IPS DF 19.7 (cell line): ENCODE measurements at regions not wholly inside any gene's neighbourhood (a gene's known extent, or its start where the extent isn't known, plus 50 kb on each side); places are given as distances from the start of the nearest gene placed in this dataset.

Source experiments
- DNase-seq: peaks from one replicate; pipeline ENCODE4 v3.0.0-alpha.2; 2013; ENCODE audit warnings: low read depth, low spot score

DNA sequence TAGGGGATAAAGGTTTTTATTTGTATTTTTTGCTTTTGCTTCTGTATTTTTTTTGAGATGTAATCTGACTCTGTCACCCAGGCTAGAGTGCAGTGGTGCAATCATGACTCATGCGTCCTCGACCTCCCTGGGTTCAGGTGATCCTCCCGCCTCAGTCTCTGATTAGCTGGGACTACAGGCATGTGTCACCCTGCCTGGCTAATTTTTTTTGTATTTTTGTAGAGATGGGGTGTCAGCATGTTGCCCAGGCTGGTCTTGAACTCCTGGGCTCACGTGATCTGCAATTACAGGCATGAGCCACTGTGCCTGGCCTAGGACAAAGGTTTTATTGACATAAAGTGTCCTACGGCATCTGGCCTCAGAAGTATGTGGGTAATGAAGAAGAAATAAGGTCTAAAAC is 297.1 kb upstream of the C9orf72 start:
- DNase-seq, result no peak

DNA sequence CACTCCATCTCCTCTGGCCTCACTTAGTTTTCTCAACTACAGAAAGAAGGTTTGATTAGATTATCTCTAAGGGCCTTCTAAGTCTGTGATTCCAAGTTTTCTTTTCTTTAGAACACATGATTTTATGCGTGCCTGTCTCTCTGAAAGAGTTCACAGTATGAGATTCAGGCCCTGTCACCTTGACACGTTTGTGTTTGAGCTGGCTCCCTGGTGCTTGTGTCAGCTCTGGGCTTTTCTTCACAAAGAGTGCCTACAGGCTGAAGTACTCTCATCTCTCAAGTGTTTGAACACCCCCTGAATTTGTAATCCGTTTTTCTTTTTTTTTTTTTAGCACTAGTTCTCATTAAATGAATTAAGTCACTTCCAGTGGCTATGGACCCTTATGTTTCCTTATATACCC is 306.9 kb upstream of the C9orf72 start:
- no peak for DNase-seq

DNA sequence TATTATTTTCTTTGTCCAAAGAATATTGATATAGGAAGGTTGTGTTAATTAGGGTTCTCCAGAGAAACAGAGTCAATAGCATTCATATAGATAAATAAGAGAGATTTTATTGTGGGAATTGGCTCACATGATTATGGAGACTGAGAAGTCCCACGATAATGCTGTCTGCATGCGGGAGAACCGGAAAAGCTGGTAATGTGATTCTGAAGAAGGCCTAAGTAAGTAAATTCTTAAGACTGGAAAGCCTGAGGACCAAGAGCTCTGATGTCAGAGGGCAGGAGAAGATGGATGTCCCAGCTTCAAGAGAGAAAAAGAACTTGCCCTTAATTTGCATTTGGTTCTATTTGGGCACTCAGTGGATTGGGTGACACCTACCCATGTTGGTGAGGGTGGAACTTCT is 307.4 kb upstream of the C9orf72 start:
- no peak for DNase-seq

DNA sequence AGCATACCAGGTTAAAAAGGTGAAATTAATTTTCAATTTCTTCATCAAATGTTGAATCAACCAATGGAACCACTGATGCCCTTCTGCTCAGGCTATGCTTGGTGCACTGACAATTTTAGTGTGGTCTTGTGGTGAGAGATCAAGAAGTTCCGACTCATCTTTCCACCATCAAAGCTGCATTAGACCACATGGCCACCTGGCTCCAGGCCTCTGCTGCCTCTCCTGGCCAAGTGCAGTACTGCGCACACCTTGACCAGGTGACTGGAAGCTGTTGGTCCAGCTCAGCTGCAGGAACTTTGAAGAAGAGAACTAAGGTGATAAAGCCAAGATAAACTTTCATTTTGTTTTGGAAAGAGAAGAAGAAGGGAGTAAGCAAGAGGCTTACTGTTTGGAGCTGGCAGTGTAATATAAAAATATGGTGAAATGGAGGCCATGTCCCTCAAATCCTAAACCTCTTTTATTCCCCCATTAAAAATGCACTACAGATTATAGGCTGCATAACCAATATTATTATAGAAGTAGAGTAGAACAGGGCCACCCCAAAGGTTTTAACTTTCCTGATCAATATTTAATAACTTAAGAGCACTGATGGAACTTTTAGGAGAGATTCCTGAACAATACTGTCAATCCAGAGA is 315.5 kb upstream of the C9orf72 start:
- DNase-seq, result no peak

DNA sequence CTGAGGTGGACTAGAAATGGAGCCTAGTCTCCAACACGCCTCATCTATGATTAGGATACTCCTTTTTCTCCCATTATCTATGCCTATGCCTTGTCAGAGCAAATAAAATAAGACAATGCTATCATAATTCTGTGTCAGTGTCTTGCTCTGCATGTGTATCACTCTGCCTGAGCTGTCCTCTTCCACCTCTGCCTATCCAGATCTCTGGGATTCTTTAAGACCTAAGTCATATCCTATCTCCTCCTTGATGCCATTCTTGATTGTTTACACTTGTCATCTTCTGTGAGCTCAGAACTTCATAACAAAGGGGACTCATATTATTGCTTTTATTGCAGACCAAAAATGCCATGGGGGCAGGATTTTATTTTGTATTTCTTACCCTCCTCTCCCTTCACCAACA is 351.2 kb upstream of the C9orf72 start:
- no peak for DNase-seq

DNA sequence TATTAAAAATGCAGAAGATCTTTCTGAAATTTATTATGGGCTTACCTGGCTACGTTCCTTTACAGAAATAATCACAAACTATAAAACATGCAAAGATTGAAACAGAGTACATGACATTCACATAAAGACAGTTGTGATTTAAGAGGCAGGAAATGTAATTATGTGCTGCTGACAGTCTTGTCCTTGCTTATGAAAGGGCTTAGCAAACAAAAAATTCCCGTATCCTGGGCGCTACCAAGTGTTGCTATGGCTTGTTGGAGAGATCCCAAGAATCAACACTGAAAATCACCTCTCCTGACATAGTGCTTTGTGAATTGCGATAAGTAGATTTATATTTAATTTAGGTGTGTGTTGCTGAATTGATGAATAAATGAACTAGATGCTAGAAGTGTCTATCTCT is 352.5 kb upstream of the C9orf72 start:
- no peak for DNase-seq

DNA sequence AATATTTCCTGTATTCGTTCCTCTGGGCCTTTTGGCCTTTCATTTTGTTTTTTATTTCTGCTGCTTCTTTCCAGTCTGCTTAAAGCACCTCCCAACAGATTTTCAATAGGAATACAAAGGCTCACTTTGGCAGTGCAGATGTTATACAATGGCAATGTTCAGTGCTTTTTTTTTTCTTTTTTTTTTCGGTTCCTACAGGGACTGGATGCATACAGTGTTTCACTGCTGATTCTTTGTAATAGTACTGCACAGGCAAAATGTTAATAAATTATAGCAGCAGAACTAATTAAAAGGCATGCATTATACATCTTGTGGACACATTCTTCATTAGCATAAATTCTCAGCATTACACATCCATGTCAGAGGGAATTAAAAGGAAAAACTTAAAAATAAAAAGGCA is 356.6 kb upstream of the C9orf72 start:
- no peak for DNase-seq

DNA sequence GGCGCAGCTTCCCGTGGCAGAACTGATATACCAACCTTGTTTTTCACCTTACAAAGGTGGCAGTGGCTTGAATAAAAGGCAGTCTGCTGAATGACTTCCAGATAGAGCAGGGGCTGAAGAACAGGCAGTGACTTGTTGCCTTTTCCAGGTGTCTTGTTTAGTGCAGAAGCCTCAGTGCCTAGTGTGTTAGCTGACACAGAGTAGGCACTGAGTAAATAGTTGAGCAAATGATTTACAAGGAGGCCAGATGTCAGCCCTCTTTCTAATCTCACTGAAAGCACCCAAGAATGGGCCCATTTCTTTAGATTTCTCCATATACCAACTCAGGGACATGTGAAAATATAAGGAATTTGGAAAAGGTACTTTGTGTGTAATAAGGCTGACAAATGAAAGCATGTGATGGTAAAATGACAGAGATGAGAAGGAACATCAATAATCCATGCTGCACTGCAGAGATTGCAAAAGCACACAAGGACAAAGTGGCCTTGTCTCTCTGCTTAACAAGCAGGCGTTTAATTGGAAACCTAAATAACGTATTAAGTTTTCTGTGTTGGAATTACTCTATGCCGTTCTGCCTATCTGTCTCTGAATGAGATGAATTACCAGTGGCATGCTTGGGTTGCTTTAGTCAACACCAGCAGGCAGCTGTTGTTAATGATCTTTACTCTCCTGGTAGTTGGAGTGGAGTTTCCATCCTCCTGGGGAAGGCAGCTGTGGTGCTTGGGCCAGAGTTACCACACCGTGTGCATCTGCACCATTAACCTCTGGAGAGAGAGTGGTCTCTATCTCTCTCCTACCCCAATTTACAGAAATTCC is 360.1 kb upstream of the C9orf72 start:
- no peak for DNase-seq

DNA sequence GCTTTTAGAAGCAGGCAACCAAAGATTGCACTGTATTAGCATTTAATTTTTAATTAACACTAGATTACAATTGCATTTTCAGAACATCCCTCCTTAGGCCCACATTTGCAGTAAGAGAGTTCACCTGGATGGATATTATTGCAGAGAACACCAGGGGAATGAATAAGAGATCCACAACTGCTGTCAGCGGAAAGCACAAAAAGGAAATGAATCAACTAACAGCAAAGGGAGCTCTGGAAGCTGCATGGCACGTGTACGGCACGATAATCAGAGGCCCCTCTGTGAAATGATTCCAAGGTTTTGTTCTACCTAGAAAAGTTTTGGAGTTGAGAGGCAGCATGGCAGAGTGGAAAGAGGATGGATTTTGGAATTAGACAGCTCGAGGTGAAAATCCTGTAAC is 361.2 kb upstream of the C9orf72 start:
- DNase-seq, result no peak

DNA sequence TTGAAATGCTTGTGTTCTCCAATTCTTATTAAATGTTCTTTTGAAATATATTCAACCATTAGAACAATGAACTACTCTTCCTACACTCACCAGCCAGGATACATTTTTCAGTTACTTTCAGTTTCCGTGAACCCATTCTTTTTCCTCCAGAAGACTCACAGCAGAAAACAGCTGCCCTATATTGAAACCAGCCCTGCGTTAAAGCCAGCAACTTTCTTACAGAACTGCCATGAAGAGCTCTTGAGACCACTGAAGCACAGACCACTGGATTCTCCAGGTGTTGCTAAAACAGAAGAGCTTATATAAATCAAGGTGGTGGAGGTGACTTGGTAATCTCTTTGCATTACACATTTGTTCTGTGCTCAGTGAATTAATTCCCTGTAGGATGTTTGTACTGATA is 365.9 kb upstream of the C9orf72 start:
- DNase-seq, result no peak

DNA sequence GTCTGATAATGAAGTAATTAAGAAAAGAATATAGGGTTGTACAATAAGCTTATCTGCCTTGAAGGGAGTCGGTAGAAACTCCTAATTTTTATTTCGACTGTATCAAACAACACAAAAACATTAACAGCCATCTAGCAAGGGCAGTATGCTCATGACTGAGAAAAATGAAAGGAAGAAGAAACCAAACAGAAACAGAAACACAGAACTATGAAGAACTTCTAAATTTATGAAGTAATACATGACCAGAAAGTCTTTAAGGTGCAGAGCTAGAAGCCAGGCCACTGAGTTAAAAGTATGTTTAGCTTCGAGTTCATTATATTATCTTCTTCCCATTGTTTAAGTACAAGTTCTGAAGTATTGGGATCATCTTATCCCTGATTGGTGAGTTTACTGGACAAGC is 367.3 kb upstream of the C9orf72 start:
- DNase-seq, result no peak

DNA sequence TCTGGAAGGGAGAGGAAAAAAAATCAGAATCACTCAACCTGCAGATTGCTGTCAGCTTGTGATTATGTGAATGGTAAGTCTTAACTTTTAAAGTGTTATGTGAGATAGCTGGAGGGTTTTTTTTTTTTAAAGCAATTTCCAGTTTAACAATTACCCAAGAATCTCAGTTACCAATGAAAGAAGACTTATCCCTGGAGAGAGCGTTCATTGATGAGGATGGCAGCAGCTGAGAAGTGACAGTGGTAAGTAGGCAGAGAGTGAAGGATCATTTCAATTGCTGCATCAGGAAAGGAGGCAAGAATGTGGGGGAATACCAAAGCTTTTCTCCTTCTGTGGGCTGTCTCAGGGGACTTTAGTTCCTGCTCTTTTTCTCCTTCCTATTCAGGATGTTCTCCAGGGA is 370.2 kb upstream of the C9orf72 start:
- no peak for DNase-seq

DNA sequence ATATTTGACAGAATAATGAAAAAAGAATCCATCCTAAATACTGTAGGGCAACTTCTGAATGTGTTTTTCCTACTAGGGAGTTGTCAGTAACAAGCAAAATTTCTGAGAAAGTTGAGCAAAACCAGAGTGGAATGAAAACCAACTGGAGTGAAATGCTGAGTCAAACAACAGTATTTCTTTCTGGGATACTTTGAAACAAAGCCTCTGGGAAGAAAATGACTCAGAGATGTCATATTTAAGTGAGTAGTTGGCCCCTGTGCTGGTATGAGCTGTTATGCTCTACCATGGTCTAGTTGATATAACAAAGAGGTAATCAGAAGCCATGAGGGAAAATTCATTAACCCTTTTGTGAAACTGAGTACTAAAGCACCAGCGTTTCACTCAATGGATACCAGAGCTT is 372.1 kb upstream of the C9orf72 start:
- DNase-seq, result no peak

DNA sequence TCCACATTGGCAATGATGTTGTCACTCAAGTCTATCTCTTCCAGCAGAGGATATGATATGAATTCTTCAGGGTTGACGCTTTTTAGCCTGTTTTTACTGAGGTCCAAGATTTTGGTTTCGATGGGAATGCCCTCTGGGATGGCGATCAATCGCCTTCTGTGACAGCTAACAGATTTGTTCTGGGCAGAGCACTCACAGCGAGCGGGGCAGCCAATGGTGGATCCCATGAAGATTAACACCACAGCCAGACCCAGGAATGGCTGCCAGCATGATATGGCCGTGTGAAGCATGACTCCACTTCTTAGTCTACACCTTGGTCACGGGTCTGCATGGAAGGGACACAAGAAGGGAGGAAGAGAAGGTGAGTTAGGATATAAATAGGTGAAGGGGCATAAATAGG is 377.1 kb upstream of the C9orf72 start:
- no peak for DNase-seq

DNA sequence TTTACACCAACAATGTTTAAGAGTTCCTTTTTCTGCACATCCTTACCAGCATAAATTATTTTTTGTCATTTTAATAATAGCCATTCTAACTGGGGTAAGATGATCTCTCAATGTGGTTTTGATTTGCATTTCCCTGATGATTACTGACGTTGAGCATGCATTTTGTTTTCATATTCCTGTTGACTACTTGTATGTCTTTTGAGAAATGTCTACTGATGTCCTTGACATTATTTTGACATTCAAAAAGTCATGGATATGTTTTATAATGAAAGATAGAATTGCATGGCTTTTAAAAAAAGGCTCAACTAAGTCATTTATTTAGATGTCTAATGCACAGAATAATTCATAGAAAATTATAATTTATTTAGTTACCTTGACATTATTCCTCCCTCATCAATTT is 381.6 kb upstream of the C9orf72 start:
- DNase-seq, result no peak

DNA sequence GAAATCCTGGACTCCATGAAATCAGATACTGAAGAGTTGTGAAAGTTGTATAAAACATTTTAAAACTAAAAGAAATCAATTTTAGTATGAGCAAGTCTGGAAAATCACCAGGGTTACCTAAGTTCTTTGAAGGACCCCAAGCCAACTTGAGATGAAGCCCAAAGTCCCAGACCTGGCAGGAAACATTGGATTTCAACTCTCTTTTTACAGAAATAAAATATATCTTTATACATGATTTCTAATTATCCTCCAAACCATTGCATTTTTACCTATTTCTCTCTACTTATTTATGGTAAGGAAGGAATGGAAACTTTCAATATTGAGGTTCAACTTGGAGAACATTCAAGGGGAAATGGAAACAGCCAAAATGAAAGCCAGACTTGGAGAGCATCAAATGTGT is 390.6 kb upstream of the C9orf72 start:
- DNase-seq, result no peak

DNA sequence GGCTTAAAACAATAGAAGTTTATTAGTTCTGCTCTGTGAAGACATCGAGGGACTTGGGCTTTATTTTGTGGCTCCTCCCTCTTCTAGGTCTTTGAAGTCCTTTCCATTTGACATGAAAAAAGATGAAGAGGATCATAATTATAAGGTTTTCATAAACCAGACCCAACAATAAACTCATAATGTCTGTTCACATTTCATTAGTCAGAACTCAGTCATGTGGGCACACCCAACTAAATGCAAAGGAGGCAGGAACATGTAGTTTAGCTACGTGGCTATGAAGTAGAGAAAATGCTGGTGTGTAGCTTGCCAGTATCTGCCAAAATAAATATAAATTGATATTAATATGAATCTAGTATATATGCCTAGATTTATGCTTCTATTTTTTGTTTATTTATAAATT is 393.9 kb upstream of the C9orf72 start:
- no peak for DNase-seq

DNA sequence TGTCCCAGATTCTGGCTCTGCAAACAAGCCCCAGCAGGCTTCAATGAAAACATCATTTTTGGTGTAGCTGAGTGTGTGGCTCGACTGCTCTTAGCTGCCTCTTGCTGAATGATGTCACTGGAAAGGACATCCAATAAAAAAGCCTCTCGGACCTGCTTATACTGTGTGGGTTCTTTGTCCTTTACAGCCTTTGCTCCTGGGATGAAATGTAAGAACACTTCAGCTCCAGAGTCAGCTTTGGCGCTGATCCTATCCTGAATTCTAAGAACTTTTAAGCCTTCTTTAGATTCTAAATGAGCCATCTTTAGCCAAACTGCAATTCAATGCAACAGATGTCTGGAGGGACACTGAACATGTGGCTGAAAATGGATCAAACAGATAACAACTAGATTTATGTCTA is 404.6 kb upstream of the C9orf72 start:
- DNase-seq, result no peak

DNA sequence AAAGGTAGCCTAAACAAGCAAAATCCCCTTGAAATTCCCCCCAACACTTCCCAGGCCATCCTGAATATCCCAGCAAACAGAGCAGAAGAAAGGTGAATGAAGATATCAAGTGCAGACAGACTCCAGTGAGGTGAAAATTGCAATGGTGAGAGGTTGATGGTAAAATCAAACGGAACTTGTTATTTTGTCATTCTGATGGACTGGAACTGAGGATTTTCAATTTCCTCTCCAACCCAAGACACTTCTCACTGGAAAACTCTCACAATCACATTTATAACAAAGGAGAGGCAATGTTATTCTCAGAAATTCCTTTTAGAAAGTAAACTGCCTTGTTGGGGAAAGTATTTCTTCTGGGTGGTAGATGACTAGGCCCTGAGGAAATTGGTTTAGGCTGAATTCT is 412.4 kb upstream of the C9orf72 start:
- no peak for DNase-seq

DNA sequence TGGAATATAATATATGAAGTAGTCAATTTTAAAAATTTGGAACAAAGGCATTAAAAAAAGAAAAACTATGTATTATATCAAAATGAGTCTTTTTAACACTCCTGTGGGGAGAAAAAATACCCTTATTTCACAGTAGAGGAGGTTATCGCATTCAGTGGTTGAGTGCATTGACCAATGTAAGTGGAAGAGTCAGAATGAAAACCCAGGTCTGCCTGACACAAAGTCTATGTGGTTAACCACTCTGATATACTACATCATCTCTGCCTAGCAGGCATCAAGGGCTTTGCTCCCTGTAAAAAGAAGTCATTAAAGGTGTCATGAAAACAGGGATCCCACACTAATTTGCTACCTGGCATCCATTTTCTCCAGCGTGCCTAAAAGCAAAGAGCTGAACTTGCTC is 417.2 kb upstream of the C9orf72 start:
- DNase-seq, result no peak

DNA sequence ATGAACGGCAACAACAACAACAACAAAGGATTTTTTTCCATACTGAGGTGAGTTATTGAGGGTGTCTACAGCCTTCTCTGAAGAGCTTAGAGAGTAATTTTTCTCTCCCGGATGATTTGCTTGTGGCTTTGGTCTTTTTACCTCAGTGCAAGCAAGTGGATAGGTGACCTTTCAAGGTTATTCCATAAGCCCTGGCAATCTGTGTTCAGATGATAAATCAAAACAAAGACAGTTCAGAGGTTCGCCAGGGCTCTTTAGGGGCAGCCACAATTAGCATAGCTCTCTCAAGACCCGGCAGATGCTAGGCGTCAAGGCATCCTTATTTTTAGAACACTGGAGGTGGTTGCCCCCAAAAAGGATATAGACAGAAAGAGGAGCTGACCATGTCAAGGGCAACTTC is 417.9 kb upstream of the C9orf72 start:
- DNase-seq, result no peak

DNA sequence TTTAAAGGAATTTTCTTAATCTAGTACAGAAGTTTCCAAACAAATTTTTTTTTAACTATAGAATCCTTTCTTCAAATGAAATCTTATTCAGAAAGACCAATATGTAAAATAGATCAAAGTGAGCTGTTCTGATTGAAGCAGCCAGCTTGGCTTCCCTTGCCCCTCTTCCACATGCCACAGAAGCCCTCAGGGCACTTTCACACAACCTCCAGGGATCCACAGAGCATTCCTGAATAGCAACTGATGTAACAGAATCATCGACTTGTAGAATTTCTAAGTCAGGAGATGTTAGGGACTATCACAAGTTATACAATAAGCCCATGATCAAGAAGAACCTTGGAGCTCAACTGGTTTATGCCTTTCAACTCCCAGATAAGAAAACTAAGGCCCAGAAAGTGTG is 427.8 kb upstream of the C9orf72 start:
- no peak for DNase-seq

DNA sequence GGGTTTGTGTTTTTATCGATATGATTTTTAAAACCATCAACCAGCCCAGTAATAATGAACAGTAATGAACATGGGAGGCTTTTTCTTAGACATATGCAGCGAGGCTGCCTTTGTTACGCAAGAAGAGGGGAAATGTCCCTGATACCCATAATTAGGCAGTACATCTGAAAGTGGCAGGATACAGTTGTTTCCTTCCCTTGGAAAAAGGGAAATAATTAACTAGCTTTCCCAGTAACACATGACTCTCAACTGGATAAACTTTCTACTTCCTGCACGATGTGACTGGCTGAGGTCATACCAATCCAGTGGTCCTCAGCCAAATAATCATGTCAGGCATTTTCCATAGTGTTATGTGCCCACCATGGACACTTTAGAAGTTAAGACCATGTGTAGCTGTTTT is 431.6 kb upstream of the C9orf72 start:
- no peak for DNase-seq

DNA sequence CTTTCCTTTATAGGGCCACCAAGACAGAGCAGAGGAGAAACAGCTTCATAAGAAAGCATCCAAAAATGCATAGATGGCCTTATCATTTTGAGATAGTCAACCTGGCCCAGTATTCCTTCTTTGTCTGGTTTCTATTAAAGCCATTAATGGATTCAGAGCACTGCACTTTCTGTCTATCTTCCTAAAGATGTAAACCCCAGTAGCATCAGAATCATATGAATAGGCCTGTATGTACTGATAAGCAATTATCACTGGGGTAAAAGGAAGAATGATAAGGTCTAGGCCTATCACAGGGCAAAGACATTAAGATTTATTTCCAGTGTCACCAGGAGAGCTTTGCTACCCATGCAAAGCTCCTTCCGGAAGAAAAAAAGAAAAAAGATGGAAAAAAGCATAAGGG is 432.5 kb upstream of the C9orf72 start:
- DNase-seq, result no peak
